ENCODE measurements at regions not wholly inside any gene's neighbourhood (a gene's known extent, or its start where the extent isn't known, plus 50 kb on each side); places are given as distances from the start of the nearest gene placed in this dataset.

DNA sequence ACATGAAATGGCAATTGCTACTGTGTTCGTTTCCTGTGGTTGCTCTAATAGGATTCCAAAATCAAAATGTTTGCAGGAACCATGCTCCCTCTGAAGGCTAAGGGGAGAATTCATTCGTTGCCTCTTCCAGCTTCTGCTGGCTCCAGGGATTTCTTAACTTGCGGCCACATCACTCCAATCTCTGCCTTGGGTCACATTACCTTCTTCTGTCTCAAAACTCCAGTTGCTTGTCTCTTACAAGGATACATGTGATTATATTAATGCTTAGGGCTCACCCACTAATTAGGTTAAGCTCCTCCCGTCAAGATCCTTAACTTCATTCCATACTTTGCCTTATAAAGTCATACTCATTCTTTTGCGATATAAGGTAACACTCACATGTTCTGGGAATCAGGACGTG, 208.4 kb downstream of the RBM46 start:
- TF ChIP-seq, protein P1, sequence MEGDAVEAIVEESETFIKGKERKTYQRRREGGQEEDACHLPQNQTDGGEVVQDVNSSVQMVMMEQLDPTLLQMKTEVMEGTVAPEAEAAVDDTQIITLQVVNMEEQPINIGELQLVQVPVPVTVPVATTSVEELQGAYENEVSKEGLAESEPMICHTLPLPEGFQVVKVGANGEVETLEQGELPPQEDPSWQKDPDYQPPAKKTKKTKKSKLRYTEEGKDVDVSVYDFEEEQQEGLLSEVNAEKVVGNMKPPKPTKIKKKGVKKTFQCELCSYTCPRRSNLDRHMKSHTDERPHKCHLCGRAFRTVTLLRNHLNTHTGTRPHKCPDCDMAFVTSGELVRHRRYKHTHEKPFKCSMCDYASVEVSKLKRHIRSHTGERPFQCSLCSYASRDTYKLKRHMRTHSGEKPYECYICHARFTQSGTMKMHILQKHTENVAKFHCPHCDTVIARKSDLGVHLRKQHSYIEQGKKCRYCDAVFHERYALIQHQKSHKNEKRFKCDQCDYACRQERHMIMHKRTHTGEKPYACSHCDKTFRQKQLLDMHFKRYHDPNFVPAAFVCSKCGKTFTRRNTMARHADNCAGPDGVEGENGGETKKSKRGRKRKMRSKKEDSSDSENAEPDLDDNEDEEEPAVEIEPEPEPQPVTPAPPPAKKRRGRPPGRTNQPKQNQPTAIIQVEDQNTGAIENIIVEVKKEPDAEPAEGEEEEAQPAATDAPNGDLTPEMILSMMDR (conservative IDR thresholded peaks at IDR 0.05 in 1 of 2, IDR thresholded peaks at IDR 0.05 in 1 of 2; ENCODE audit: extremely low read depth in 1 of 2, insufficient read depth in 1 of 2, low read depth in 1 of 2, low read length in 2 of 2) = no peak
- TF ChIP-seq EZH2 (IDR thresholded peaks at IDR 0.05; ENCODE audit: borderline replicate concordance, low read length) = no peak
